A673 (cell line): ENCODE measurements at regions not wholly inside any gene's neighbourhood (a gene's known extent, or its start where the extent isn't known, plus 50 kb on each side); places are given as distances from the start of the nearest gene placed in this dataset.

ENCODE experiments used
- BruUV-seq: library from RNA; stranded (reverse); fragments of 400-500 nt; replicated peaks from 2 replicates; lab custom pipeline; 2021; lab: Mats Ljungman, UMichigan
- CTCF ChIA-PET: fragments of 300-600 bp; sonication (Branson Sonifier 250); formaldehyde crosslinking; loops from one replicate; lab custom pipeline; 2022; ENCODE audit warnings: antibody characterized with exemption; lab: Charles Lee
- POLR2A ChIA-PET: fragments of 300-600 bp; sonication (Branson Sonifier 250); formaldehyde crosslinking; loops from one replicate; lab custom pipeline; 2022; ENCODE audit warnings: antibody characterized with exemption; ENCODE audit not compliant: low non-redundant PET; lab: Charles Lee
- DNase-seq: peaks from one replicate; pipeline ENCODE4 v3.0.0-alpha.2; 2015; ENCODE audit warnings: low spot score
- H3K27ac ChIP-seq: fragments of 200-600 bp; sonication (generic); 2 replicates; pipeline ENCODE4 v1.5.1; 2016; ENCODE audit warnings: mixed run types, low read depth, mild to moderate bottlenecking, mixed read lengths, antibody characterized with exemption, low read length; ENCODE audit not compliant: poor library complexity, severe bottlenecking
- H3K27me3 ChIP-seq: fragments of 200-600 bp; sonication (generic); replicated peaks from 2 replicates; pipeline ENCODE4 v1.6.1; 2017; ENCODE audit warnings: mixed run types, low read depth, mild to moderate bottlenecking, mixed read lengths, antibody characterized with exemption, low read length; ENCODE audit not compliant: insufficient read depth, poor library complexity
- H3K36me3 ChIP-seq: fragments of 200-600 bp; sonication (generic); 2 replicates; pipeline ENCODE4 v1.6.1; 2016; ENCODE audit warnings: mixed run types, mild to moderate bottlenecking, mixed read lengths, antibody characterized with exemption, low read length; ENCODE audit not compliant: insufficient read depth, poor library complexity, severe bottlenecking
- H3K4me1 ChIP-seq: fragments of 200-600 bp; sonication (generic); 2 replicates; pipeline ENCODE4 v1.6.1; 2017; ENCODE audit warnings: mixed run types, mild to moderate bottlenecking, mixed read lengths, antibody characterized with exemption, low read length; ENCODE audit not compliant: insufficient read depth, poor library complexity, severe bottlenecking
- H3K4me3 ChIP-seq: fragments of 200-600 bp; sonication (generic); 2 replicates; pipeline ENCODE4 v1.5.1; 2016; ENCODE audit warnings: low read depth, mixed run types, mild to moderate bottlenecking, mixed read lengths, low read length; ENCODE audit not compliant: poor library complexity, severe bottlenecking
- H3K9me3 ChIP-seq: fragments of 200-600 bp; sonication (generic); 2 replicates; pipeline ENCODE4 v1.6.1; 2016; ENCODE audit warnings: mixed run types, low read depth, mild to moderate bottlenecking, mixed read lengths, antibody characterized with exemption, low read length; ENCODE audit not compliant: poor library complexity, severe bottlenecking
- CTCF ChIP-seq: fragments of 300-800, 200-600 bp; sonication (generic); conservative IDR thresholded peaks from 2 replicates; pipeline ENCODE4 v1.5.1; 2017; ENCODE audit warnings: low read depth, mild to moderate bottlenecking, antibody characterized with exemption, low read length, moderate library complexity, mixed read lengths
- EZH2 ChIP-seq: fragments of 200-600 bp; sonication (generic); IDR thresholded peaks from 2 replicates; pipeline ENCODE4 v1.6.1; 2017; ENCODE audit warnings: borderline replicate concordance, low read depth, mild to moderate bottlenecking, mixed read lengths, antibody characterized with exemption, low read length; ENCODE audit not compliant: poor library complexity, severe bottlenecking
- intact Hi-C: fragments of 100-400 bp; cut with micrococcal nuclease; formaldehyde crosslinking; loops from one replicate; pipeline ENCODE4 v1.10.0; 2022; ENCODE audit not compliant: unreplicated experiment

GRCh38 chrX:139091066-139091465 is 379.5 kb upstream of the FGF13 start:
- ChIA-PET POLR2A (no interaction called here), CTCF (no interaction called here)
- BruUV-seq: no TSS peak

GRCh38 chrX:139086246-139086645 is 374.7 kb upstream of the FGF13 start:
- TF ChIP-seq CTCF (no peak), EZH2 (no peak)
- no TSS peak for BruUV-seq
- Histone ChIP-seq H3K4me3 (no peak overlapping the region), H3K4me1 (peaks cover 56% of the 10 kb centered on the region), H3K27me3 (no peaks in the 10 kb centered on the region), H3K27ac (no peak overlapping the region), H3K9me3 (no peaks in the 10 kb centered on the region), H3K36me3 (no peaks in the 10 kb centered on the region)
- ChIA-PET POLR2A (no interaction called here), CTCF (no interaction called here)
- no peak for DNase-seq
- intact Hi-C loops: no loop called here

More at GRCh38 chrX:139091066-139091465, 379.5 kb upstream of the FGF13 start:
- Histone ChIP-seq H3K9me3 (no peaks in the 10 kb centered on the region), H3K4me1 (peaks cover 14% of the 10 kb centered on the region), H3K27me3 (no peaks in the 10 kb centered on the region), H3K27ac (no peak overlapping the region), H3K36me3 (no peaks in the 10 kb centered on the region), H3K4me3 (no peak overlapping the region)
- no peak for DNase-seq
- TF ChIP-seq CTCF (no peak), EZH2 (no peak)
- intact Hi-C loops: no loop called here

GRCh38 chrX:139085404-139085803 is 373.9 kb upstream of the FGF13 start:
- POLR2A ChIA-PET: no interaction called here
- DNase-seq: no peak
- Histone ChIP-seq H3K9me3 (no peaks in the 10 kb centered on the region), H3K36me3 (no peaks in the 10 kb centered on the region), H3K4me1 (peaks cover 56% of the 10 kb centered on the region), H3K4me3 (no peak overlapping the region), H3K27me3 (no peaks in the 10 kb centered on the region), H3K27ac (no peak overlapping the region)
- CTCF ChIA-PET: no interaction called here
- no TSS peak for BruUV-seq
- TF ChIP-seq EZH2: no peak
- no peak for TF ChIP-seq CTCF
- intact Hi-C loops: no loop called here
